Heart left ventricle (tissue), 13 donors: ENCODE measurements at regions not wholly inside any gene's neighbourhood (a gene's known extent, or its start where the extent isn't known, plus 50 kb on each side); places are given as distances from the start of the nearest gene placed in this dataset.

Experiments
- CTCF ChIP-seq, 12 donors: fragments of 200-600 bp; sonication (generic) in 4 of 12; IDR thresholded peaks; one replicate each; pipeline versions ENCODE4 v1.5.0 to v1.8.0; 2018 to 2022; ENCODE audit warnings: antibody characterized with exemption in 12 of 12, mild to moderate bottlenecking in 5 of 12
- POLR2A ChIP-seq, 2 donors: fragments of 450-650 bp; IDR thresholded peaks; one replicate each; pipeline ENCODE4 v1.6.1; 2017; ENCODE audit warnings: antibody characterized with exemption in 2 of 2, mild to moderate bottlenecking in 2 of 2, moderate library complexity in 2 of 2
- donor health status: ischemic (EF 13 %, LVEDD 7.1; RV severe dilation, severe dysfunction).
- donor health status: DM: no; HTN: yes; CAD: no.
- donor health status: DM: no; HTN: no; CAD: no.
- donor health status: ischemic (EF 25% LVEDD 6.9; RV normal size, moderate dysfunction).
- donor health status: ischemic (EF 25% LVEDD 5.7; RV mildly dilated, moderate dysfunction).
- donor health status: ischemic (EF 35%, LVEDD 5.7; RV mildly dilated, moderate dysfunction).
- donor health status: nonischemic (EF 11% LVEDD 7.7; RV severe dilation, severe dysfunction).
- donor health status: DM: yes; HTN: yes; CAD: no.
- donor health status: PGD.
- donor health status: ischemic (EF 29% LVEDD 5.4; RV normal size, mild dysfunction).
- donor health status: nonischemic (EF 23%, LVEDD 6.1; RV moderate dilation, normal function).

GRCh38 chr14:65249471-65250161 is 147.3 kb upstream of the MAX start:
- no peak for TF ChIP-seq CTCF (IDR thresholded peaks at IDR 0.05)
- no peak for TF ChIP-seq POLR2A (IDR thresholded peaks at IDR 0.05)
